Stimulated activated naive B cell treated with anti-CD40 and anti-IgM and Interleukin-4, amounts not matched to agents 10 μg/mL and 1 μg/mL and 100 μg/mL, for 72 hours (primary cell): ENCODE measurements at regions not wholly inside any gene's neighbourhood (a gene's known extent, or its start where the extent isn't known, plus 50 kb on each side); places are given as distances from the start of the nearest gene placed in this dataset.

Experiments
- ATAC-seq, 2 donors: fragments of 150-1000 bp; cut with Tn5 transposase; replicated peaks; 2 replicates each; pipeline ENCODE4 v1.10.0; 2021; ENCODE audit warnings: moderate library complexity in 1 of 2
- DNase-seq: peaks from one replicate; pipeline ENCODE4 v3.0.0; 2021
- H3K27ac Mint-ChIP-seq: one replicate; pipeline ENCODE4 v1.8.0; 2022; ENCODE audit warnings: mild to moderate bottlenecking, mixed read lengths
- H3K27me3 Mint-ChIP-seq, 2 donors: one replicate each; pipeline ENCODE4 v1.8.0; 2022; ENCODE audit warnings: mixed read lengths in 2 of 2
- H3K36me3 Mint-ChIP-seq, 2 donors: one replicate each; pipeline ENCODE4 v1.8.0; 2022; ENCODE audit warnings: mixed read lengths in 2 of 2, mild to moderate bottlenecking in 1 of 2
- H3K4me1 Mint-ChIP-seq, 2 donors: one replicate each; pipeline ENCODE4 v1.8.0; 2022; ENCODE audit warnings: mixed read lengths in 2 of 2, mild to moderate bottlenecking in 1 of 2
- H3K4me3 Mint-ChIP-seq, 2 donors: one replicate each; pipeline ENCODE4 v1.8.0; 2022; ENCODE audit warnings: mild to moderate bottlenecking in 2 of 2, mixed read lengths in 2 of 2, moderate library complexity in 1 of 2
- H3K9me3 Mint-ChIP-seq, 2 donors: one replicate each; pipeline ENCODE4 v1.8.0; 2022; ENCODE audit warnings: mixed read lengths in 2 of 2, mild to moderate bottlenecking in 1 of 2

GRCh38 chr13:81760316-81760715 lies 1419.4 kb upstream of the SPRY2 start:
- Mint-ChIP-seq H3K4me3 (no peak overlapping the region), H3K27me3 (no peaks in the 10 kb centered on the region), H3K36me3 (no peaks in the 10 kb centered on the region), H3K4me1 (no peaks in the 10 kb centered on the region), H3K27ac (no peak overlapping the region), H3K9me3 (peaks cover 11 to 13% of the 10 kb centered on the region in 2 donors)
- DNase-seq (no peak), ATAC-seq (no peak)

GRCh38 chr13:81757348-81757970 lies 1416.5 kb upstream of the SPRY2 start:
- H3K36me3 Mint-ChIP-seq, result no peaks in the 10 kb centered on the region
- H3K4me3 Mint-ChIP-seq, result no peak overlapping the region
- H3K27me3 Mint-ChIP-seq, result no peaks in the 10 kb centered on the region
- H3K9me3 Mint-ChIP-seq, result peaks cover 9 to 17% of the 10 kb centered on the region in 2 donors
- ATAC-seq, result peak in 1 of 2 donors; percentile 55
- no peaks in the 10 kb centered on the region for H3K4me1 Mint-ChIP-seq
- H3K27ac Mint-ChIP-seq, result no peak overlapping the region
- no peak for DNase-seq

- ATAC-seq (no peak), DNase-seq (no peak)
- H3K36me3 Mint-ChIP-seq, result no peaks in the 10 kb centered on the region
- no peak overlapping the region for H3K27ac Mint-ChIP-seq
- H3K27me3 Mint-ChIP-seq, result no peaks in the 10 kb centered on the region
- H3K9me3 Mint-ChIP-seq, result peaks cover 4 to 8% of the 10 kb centered on the region in 2 donors
- H3K4me3 Mint-ChIP-seq, result no peak overlapping the region
- H3K4me1 Mint-ChIP-seq, result no peaks in the 10 kb centered on the region
These were observed 1404.5 kb upstream of the SPRY2 start for GRCh38 chr13:81745391-81745790.

- H3K27me3 Mint-ChIP-seq, result no peaks in the 10 kb centered on the region
- ATAC-seq (no peak), DNase-seq (no peak)
- H3K4me3 Mint-ChIP-seq, result no peak overlapping the region
- no peaks in the 10 kb centered on the region for H3K4me1 Mint-ChIP-seq
- H3K9me3 Mint-ChIP-seq, result peaks cover 0 to 6% of the 10 kb centered on the region in 2 donors
- H3K36me3 Mint-ChIP-seq, result no peaks in the 10 kb centered on the region
- no peak overlapping the region for H3K27ac Mint-ChIP-seq
These were observed 1397.4 kb upstream of the SPRY2 start for GRCh38 chr13:81738364-81738763.

- DNase-seq, result no peak
- Mint-ChIP-seq H3K9me3 (peaks cover 7 to 11% of the 10 kb centered on the region in 2 donors), H3K27ac (no peak overlapping the region), H3K36me3 (no peaks in the 10 kb centered on the region), H3K4me1 (no peaks in the 10 kb centered on the region), H3K4me3 (no peak overlapping the region), H3K27me3 (no peaks in the 10 kb centered on the region)
- ATAC-seq, result peak in 1 of 2 donors; percentile 16
These were observed 1385.3 kb upstream of the SPRY2 start for GRCh38 chr13:81726037-81726726.

- ATAC-seq (no peak), DNase-seq (no peak)
- no peak overlapping the region for H3K4me3 Mint-ChIP-seq
- H3K27ac Mint-ChIP-seq, result no peak overlapping the region
- H3K9me3 Mint-ChIP-seq, result peaks cover 0 to 3% of the 10 kb centered on the region in 2 donors
- H3K36me3 Mint-ChIP-seq, result no peaks in the 10 kb centered on the region
- H3K4me1 Mint-ChIP-seq, result no peaks in the 10 kb centered on the region
- H3K27me3 Mint-ChIP-seq, result no peaks in the 10 kb centered on the region
These were observed 1381.5 kb upstream of the SPRY2 start for GRCh38 chr13:81722456-81722855.

GRCh38 chr13:81721400-81721799 lies 1380.5 kb upstream of the SPRY2 start:
- DNase-seq (no peak), ATAC-seq (no peak)
- H3K27ac Mint-ChIP-seq, result no peak overlapping the region
- no peaks in the 10 kb centered on the region for H3K36me3 Mint-ChIP-seq
- H3K27me3 Mint-ChIP-seq, result no peaks in the 10 kb centered on the region
- H3K9me3 Mint-ChIP-seq, result peaks cover 0 to 3% of the 10 kb centered on the region in 2 donors
- H3K4me1 Mint-ChIP-seq, result no peaks in the 10 kb centered on the region
- H3K4me3 Mint-ChIP-seq, result no peak overlapping the region

GRCh38 chr13:81714513-81714912 lies 1373.6 kb upstream of the SPRY2 start:
- no peaks in the 10 kb centered on the region for H3K27me3 Mint-ChIP-seq
- H3K4me1 Mint-ChIP-seq, result no peaks in the 10 kb centered on the region
- H3K27ac Mint-ChIP-seq, result no peak overlapping the region
- DNase-seq, result no peak
- ATAC-seq, result no peak
- H3K4me3 Mint-ChIP-seq, result no peak overlapping the region
- H3K9me3 Mint-ChIP-seq, result peaks cover 3 to 5% of the 10 kb centered on the region in 2 donors
- no peaks in the 10 kb centered on the region for H3K36me3 Mint-ChIP-seq

GRCh38 chr13:81713201-81713600 lies 1372.3 kb upstream of the SPRY2 start:
- H3K27me3 Mint-ChIP-seq, result no peaks in the 10 kb centered on the region
- no peaks in the 10 kb centered on the region for H3K36me3 Mint-ChIP-seq
- H3K27ac Mint-ChIP-seq, result no peak overlapping the region
- no peak overlapping the region for H3K4me3 Mint-ChIP-seq
- DNase-seq (no peak), ATAC-seq (no peak)
- peaks cover 5 to 9% of the 10 kb centered on the region in 2 donors for H3K9me3 Mint-ChIP-seq
- no peaks in the 10 kb centered on the region for H3K4me1 Mint-ChIP-seq

GRCh38 chr13:81697826-81698225 lies 1356.9 kb upstream of the SPRY2 start:
- Mint-ChIP-seq H3K36me3 (no peaks in the 10 kb centered on the region), H3K4me3 (no peak overlapping the region), H3K4me1 (no peaks in the 10 kb centered on the region), H3K9me3 (peaks cover 8 to 17% of the 10 kb centered on the region in 2 donors), H3K27me3 (no peaks in the 10 kb centered on the region), H3K27ac (no peak overlapping the region)
- no peak for DNase-seq
- ATAC-seq, result no peak

GRCh38 chr13:81686877-81687276 lies 1346.0 kb upstream of the SPRY2 start:
- H3K27me3 Mint-ChIP-seq, result no peaks in the 10 kb centered on the region
- H3K4me3 Mint-ChIP-seq, result no peak overlapping the region
- H3K9me3 Mint-ChIP-seq, result peaks cover 6 to 7% of the 10 kb centered on the region in 2 donors
- H3K4me1 Mint-ChIP-seq, result no peaks in the 10 kb centered on the region
- ATAC-seq, result no peak
- H3K36me3 Mint-ChIP-seq, result no peaks in the 10 kb centered on the region
- DNase-seq, result no peak
- H3K27ac Mint-ChIP-seq, result no peak overlapping the region

- Mint-ChIP-seq H3K4me3 (no peak overlapping the region), H3K9me3 (peaks cover 4% of the 10 kb centered on the region in 2 donors), H3K4me1 (no peaks in the 10 kb centered on the region), H3K36me3 (no peaks in the 10 kb centered on the region), H3K27ac (no peak overlapping the region), H3K27me3 (no peaks in the 10 kb centered on the region)
- ATAC-seq, result no peak
- DNase-seq, result no peak
These were observed 1342.6 kb upstream of the SPRY2 start for GRCh38 chr13:81683521-81683920.

- no peaks in the 10 kb centered on the region for H3K27me3 Mint-ChIP-seq
- H3K9me3 Mint-ChIP-seq, result peaks cover 4 to 5% of the 10 kb centered on the region in 2 donors
- H3K27ac Mint-ChIP-seq, result no peak overlapping the region
- H3K36me3 Mint-ChIP-seq, result no peaks in the 10 kb centered on the region
- H3K4me1 Mint-ChIP-seq, result no peaks in the 10 kb centered on the region
- DNase-seq (no peak), ATAC-seq (no peak)
- no peak overlapping the region for H3K4me3 Mint-ChIP-seq
These were observed 1341.2 kb upstream of the SPRY2 start for GRCh38 chr13:81682081-81682630.

GRCh38 chr13:81677857-81678256 lies 1336.9 kb upstream of the SPRY2 start:
- H3K4me3 Mint-ChIP-seq, result no peak overlapping the region
- H3K27ac Mint-ChIP-seq, result no peak overlapping the region
- H3K27me3 Mint-ChIP-seq, result no peaks in the 10 kb centered on the region
- ATAC-seq (no peak), DNase-seq (no peak)
- peaks cover 6 to 11% of the 10 kb centered on the region in 2 donors for H3K9me3 Mint-ChIP-seq
- H3K36me3 Mint-ChIP-seq, result no peaks in the 10 kb centered on the region
- no peaks in the 10 kb centered on the region for H3K4me1 Mint-ChIP-seq

GRCh38 chr13:81676008-81676407 lies 1335.1 kb upstream of the SPRY2 start:
- Mint-ChIP-seq H3K36me3 (no peaks in the 10 kb centered on the region), H3K27ac (no peak overlapping the region), H3K4me3 (no peak overlapping the region), H3K9me3 (peaks cover 6 to 11% of the 10 kb centered on the region in 2 donors), H3K27me3 (no peaks in the 10 kb centered on the region), H3K4me1 (no peaks in the 10 kb centered on the region)
- ATAC-seq (no peak), DNase-seq (no peak)
